Muscle of leg (tissue), 3 donors: ENCODE measurements at regions not wholly inside any gene's neighbourhood (a gene's known extent, or its start where the extent isn't known, plus 50 kb on each side); places are given as distances from the start of the nearest gene placed in this dataset.
A peak's percentile ranks its signal among the peaks of the same experiment; 100 is the strongest.

Experiments used
- DNase-seq: peaks from one replicate; pipeline ENCODE4 v3.0.0; 2013
- H3K27ac ChIP-seq: one replicate; pipeline ENCODE4 v1.5.1; 2013; ENCODE audit warnings: mild to moderate bottlenecking, low read length, control low read depth
- H3K27me3 ChIP-seq: one replicate; pipeline ENCODE4 v1.6.1; 2013; ENCODE audit warnings: low read length; ENCODE audit not compliant: control insufficient read depth, insufficient read depth
- H3K36me3 ChIP-seq: one replicate; pipeline ENCODE4 v1.6.1; 2013; ENCODE audit warnings: low read length; ENCODE audit not compliant: control insufficient read depth, insufficient read depth
- H3K4me1 ChIP-seq: one replicate; pipeline ENCODE4 v1.6.1; 2013; ENCODE audit warnings: low read length; ENCODE audit not compliant: control insufficient read depth, insufficient read depth
- H3K4me3 ChIP-seq: one replicate; pipeline ENCODE4 v1.5.1; 2013; ENCODE audit warnings: low read length, control low read depth
- H3K9me3 ChIP-seq: replicated peaks from 2 replicates; pipeline ENCODE4 v1.6.1; 2013; ENCODE audit warnings: low read depth, low read length; ENCODE audit not compliant: control insufficient read depth
- WGBS: methylation state at CpG from one replicate; pipeline ENCODE4 v1.1.5; 2013; ENCODE audit warnings: missing lambda C conversion rate; ENCODE audit not compliant: insufficient coverage; 5-methylcytosine and 5-hydroxymethylcytosine counted together

DNA sequence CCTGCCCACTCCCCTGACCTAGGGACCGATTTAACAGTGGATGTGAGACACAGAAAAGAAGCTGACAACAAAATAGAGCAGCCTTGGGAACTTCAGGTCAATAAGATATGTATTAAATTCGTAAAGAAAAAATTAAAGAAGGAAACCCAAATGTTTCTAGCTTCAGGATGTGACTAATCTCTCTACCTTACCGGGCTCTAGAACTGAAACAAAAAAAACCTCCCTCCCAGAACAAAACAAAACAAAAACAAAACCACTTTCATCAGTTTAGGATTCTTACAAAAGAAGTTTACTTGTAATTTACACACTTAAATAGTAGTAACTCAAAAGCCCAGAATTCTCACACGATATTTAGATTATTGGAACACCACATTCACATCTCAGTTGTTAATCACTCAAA is 185.8 kb upstream of the RPS6KA3 start:
- DNase-seq: no peak
- Histone ChIP-seq H3K27ac (no peak overlapping the region), H3K4me1 (no peaks in the 10 kb centered on the region), H3K27me3 (peaks cover 25% of the 10 kb centered on the region), H3K9me3 (no peaks in the 10 kb centered on the region), H3K36me3 (no peaks in the 10 kb centered on the region), H3K4me3 (no peak overlapping the region)
- no CpG with 5 or more reads among the region's 4 CpGs for WGBS

DNA sequence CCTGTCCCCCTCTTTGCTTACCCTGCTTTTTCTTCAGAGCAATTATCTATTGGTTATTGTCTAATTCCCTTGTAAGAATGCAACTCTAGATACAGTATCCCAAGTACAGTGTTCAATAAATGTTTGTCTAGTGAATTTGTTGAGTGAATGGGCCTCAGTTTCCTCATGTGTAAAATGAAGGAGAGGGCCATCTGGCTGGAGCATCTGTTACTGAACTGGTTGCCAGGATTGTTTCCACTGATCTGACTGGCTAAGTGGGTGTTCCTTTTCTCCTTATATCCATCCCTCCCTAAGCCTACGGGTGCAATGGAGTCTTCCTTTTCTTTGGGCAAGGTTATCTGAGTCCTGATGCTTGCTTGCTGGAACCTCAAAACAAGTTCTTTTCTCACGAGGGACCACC is 185.2 kb upstream of the RPS6KA3 start:
- Histone ChIP-seq H3K4me1 (no peaks in the 10 kb centered on the region), H3K9me3 (no peaks in the 10 kb centered on the region), H3K36me3 (no peaks in the 10 kb centered on the region), H3K27me3 (peaks cover 26% of the 10 kb centered on the region), H3K27ac (no peak overlapping the region), H3K4me3 (no peak overlapping the region)
- no CpG with 5 or more reads among the region's 2 CpGs for WGBS
- no peak for DNase-seq

DNA sequence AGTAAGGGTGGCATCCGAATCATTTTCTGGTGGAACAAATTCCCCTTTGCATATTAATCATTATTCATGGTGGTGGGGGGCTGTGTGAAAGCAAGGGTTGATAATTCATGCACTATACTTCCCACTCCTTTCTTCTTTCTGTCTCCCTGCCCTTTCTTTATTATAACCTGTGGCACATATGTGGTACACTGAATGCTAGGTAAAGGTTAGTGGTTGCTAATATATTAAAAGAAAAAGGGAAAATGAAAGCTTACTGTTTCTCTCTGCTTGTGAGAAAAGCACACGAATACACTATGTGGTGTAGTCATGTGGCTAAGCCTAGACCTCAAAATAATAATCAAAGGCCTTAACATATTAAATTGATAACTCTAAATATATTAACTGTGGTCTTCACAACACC is 178.4 kb upstream of the RPS6KA3 start:
- Histone ChIP-seq H3K27ac (no peak overlapping the region), H3K27me3 (peaks cover 15% of the 10 kb centered on the region), H3K36me3 (no peaks in the 10 kb centered on the region), H3K4me1 (no peaks in the 10 kb centered on the region), H3K4me3 (no peak overlapping the region), H3K9me3 (no peaks in the 10 kb centered on the region)
- no peak for DNase-seq
- no CpG with 5 or more reads among the region's 2 CpGs for WGBS

DNA sequence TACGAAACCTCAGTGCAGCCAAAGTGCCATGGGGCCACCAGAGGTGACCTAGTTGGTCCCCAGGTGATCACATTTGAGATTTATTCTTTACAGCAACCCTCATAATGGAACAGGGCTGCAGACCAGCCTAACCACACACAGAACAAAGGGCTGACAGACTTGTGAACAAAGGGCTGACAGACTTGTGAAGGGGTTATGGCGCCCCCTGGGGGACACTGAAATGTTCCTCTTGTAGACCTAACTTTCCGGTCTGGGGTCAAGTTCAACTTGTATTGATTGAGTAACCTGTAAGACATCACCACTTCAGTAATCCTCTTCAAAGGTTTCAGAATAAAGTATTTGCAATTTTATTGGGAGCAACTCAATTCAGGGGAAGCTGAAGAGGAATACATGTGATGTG is 175.9 kb upstream of the RPS6KA3 start:
- Histone ChIP-seq H3K4me1 (no peaks in the 10 kb centered on the region), H3K27ac (no peak overlapping the region), H3K9me3 (no peaks in the 10 kb centered on the region), H3K4me3 (no peak overlapping the region), H3K36me3 (no peaks in the 10 kb centered on the region), H3K27me3 (peaks cover 18% of the 10 kb centered on the region)
- peak; percentile 73 for DNase-seq
- no CpG with 5 or more reads among the region's 3 CpGs for whole genome bisulfite sequencing

DNA sequence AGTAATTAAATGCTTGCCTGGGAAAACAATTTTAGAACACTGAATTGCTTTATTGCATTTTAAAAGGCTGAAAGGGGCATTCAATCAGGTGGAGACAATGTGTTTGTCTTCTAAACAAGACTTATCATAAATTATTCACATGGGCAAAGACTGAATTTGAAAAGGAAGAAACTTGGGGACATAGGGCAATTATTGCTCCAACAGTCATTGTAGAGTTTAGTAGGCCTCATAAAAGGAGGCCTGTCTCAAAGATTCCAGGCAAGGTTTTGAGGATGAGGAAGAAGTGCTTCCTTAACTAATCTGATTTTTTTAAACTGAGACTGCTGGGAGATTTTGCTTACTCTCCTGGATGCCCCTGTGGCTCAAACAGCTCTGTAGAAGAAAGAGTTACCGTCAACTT is 174.4 kb upstream of the RPS6KA3 start:
- no peak overlapping the region for H3K27ac ChIP-seq
- H3K36me3 ChIP-seq: no peaks in the 10 kb centered on the region
- H3K9me3 ChIP-seq: no peaks in the 10 kb centered on the region
- no peak for DNase-seq
- no CpG with 5 or more reads among the region's 1 CpG for WGBS
- H3K4me1 ChIP-seq: no peaks in the 10 kb centered on the region
- peaks cover 12% of the 10 kb centered on the region for H3K27me3 ChIP-seq
- no peak overlapping the region for H3K4me3 ChIP-seq

DNA sequence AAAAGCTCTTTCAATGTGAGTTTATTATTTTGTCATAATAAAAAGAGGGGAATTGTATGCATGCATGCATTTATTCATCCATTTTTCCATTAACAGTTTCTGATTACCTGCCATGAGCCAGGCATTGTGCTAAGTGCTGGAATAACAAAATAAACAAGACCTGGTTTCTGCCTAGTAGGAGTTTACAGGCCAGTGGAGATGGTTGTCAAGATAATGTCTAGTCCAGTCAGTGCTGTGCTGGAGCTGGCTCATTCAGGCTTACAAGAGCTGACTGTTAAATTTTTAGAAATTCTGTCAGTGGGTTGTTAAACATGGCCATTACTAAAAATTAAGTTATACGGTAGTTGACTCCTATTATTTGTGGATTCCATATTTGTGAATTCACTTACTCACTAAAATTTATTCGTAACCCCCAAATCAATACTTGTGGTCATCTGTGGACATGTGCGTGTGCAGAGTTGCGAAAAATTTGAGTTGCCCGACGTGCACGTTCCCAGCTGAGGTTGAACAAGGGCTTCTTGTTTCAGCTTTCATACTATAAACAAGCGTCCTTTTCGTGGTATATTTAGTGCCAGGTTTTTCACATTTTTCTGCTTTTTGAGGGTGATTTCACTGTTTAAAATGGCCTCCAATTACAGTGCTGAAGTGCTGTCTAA is 172.3 kb upstream of the RPS6KA3 start:
- H3K4me3 ChIP-seq: no peak overlapping the region
- no peaks in the 10 kb centered on the region for H3K36me3 ChIP-seq
- H3K27ac ChIP-seq: no peak overlapping the region
- 75% methylated on average over 6 of the region's 9 CpGs for WGBS
- DNase-seq: no peak
- H3K4me1 ChIP-seq: no peaks in the 10 kb centered on the region
- peaks cover 23% of the 10 kb centered on the region for H3K27me3 ChIP-seq
- no peaks in the 10 kb centered on the region for H3K9me3 ChIP-seq

DNA sequence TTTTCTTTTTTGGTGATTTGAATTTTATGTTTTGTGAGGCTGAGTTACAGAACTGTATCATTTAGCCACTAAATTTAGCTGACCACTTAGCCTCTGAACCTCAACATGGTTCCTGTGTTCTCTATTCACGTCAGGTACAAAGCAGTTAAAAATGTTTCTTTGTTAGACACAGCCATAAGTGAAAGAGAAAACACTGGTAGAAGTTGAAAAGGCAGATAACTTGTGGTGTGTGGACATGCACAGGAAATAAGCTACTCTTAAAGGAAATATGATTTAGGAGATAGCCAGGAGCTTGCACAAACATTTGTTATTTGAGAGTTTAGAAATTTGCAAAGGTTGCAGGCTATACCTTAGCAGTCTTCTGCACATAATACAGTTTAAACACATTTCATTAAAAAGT is 171.0 kb upstream of the RPS6KA3 start:
- no peak for DNase-seq
- no peak overlapping the region for H3K27ac ChIP-seq
- no peaks in the 10 kb centered on the region for H3K9me3 ChIP-seq
- H3K36me3 ChIP-seq: no peaks in the 10 kb centered on the region
- H3K4me3 ChIP-seq: no peak overlapping the region
- no peaks in the 10 kb centered on the region for H3K4me1 ChIP-seq
- WGBS: no CpG with 5 or more reads among the region's 1 CpG
- peaks cover 31% of the 10 kb centered on the region for H3K27me3 ChIP-seq

DNA sequence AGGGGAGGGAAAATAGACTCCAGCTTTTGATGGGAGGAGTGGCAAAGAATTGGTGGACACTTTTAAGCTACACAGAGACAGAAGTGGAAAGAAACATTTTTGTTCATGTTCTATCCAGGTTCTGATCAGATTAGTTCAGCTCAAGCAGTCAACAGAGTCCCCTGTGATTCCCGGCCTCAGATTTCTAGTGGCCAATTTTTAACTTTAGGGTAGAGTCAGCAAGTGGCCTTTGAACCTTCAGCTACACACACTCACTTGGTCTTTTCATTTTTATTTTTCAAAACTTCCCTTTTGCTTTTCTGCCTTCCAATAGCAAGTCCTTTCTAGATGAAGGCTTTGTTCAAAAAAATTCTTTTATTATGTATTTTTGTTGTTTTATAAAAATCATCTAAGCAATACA is 169.2 kb upstream of the RPS6KA3 start:
- Histone ChIP-seq H3K27me3 (peaks cover 27% of the 10 kb centered on the region), H3K4me1 (no peaks in the 10 kb centered on the region), H3K4me3 (no peak overlapping the region), H3K9me3 (no peaks in the 10 kb centered on the region), H3K27ac (peak overlapping the region; percentile 66), H3K36me3 (no peaks in the 10 kb centered on the region)
- no peak for DNase-seq
- WGBS: no CpG with 5 or more reads among the region's 1 CpG

DNA sequence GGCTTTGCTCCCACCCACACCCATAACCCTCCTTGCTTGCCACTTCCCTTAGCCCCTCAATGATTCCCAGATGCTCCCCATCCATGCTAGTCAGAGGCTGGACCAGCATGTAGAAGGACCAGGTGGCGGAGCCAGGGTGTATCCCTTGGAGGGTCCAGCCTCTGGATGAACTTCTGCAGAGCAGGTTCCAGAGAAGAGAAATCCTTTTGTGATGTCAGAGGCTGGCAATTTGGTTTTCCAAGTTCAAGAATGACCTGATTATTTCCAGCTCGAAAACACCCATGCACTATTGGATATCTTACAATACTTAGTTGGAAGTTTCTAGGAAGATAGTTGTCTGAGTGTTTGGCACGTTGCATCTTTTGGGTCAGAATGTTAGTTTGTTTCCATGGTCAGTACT is 168.3 kb upstream of the RPS6KA3 start:
- Histone ChIP-seq H3K36me3 (no peaks in the 10 kb centered on the region), H3K9me3 (no peaks in the 10 kb centered on the region), H3K27ac (peak overlapping the region; percentile 66), H3K4me3 (no peak overlapping the region), H3K27me3 (peaks cover 24% of the 10 kb centered on the region), H3K4me1 (no peaks in the 10 kb centered on the region)
- DNase-seq: peak; percentile 92
- no CpG with 5 or more reads among the region's 3 CpGs for WGBS

DNA sequence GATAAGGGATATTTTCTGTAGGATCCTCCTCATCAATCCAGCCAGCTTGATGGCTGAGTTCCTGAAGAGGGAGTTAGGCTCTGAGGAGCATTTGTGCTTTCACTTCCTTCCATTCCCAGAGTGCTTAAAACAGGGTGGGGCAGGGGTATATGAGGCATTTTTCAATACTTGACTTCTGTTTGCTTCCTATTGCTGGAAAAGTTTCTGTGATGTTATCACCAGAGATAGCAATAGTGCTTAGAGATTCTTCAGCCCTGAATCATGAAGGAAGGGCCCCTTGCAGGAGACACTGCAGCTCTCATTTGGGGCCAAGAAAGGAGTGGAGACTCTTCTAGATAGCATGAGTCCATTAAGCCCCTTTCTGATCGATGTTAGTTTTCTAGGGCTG is 166.7 kb upstream of the RPS6KA3 start:
- DNase-seq: peak; percentile 11
- 67% methylated on average over 1 of the region's 1 CpG for WGBS
- H3K4me1 ChIP-seq: no peaks in the 10 kb centered on the region
- H3K27ac ChIP-seq: no peak overlapping the region
- H3K27me3 ChIP-seq: peaks cover 24% of the 10 kb centered on the region
- H3K9me3 ChIP-seq: no peaks in the 10 kb centered on the region
- no peak overlapping the region for H3K4me3 ChIP-seq
- no peaks in the 10 kb centered on the region for H3K36me3 ChIP-seq
